Effector memory CD8-positive, alpha-beta T cell (primary cell): ENCODE measurements at regions not wholly inside any gene's neighbourhood (a gene's known extent, or its start where the extent isn't known, plus 50 kb on each side); places are given as distances from the start of the nearest gene placed in this dataset.
"Not testable (repeated sequence)": the region's sequence is repeated elsewhere in the genome, so short reads cannot be mapped to it uniquely, and the experiment has no call there.

ENCODE experiments used
- ATAC-seq: fragments of 150-1000 bp; cut with Tn5 transposase; replicated peaks from 2 replicates; pipeline ENCODE4 v1.10.0; 2021; ENCODE audit warnings: mild to moderate bottlenecking, moderate library complexity
- DNase-seq, 3 experiments: peaks; one replicate each; pipeline ENCODE4 v3.0.0; 2021
- H3K27ac Mint-ChIP-seq, 2 donors: one replicate each; pipeline ENCODE4 v1.8.0; 2022; ENCODE audit warnings: mild to moderate bottlenecking in 2 of 2, mixed read lengths in 2 of 2, moderate library complexity in 2 of 2
- H3K27me3 Mint-ChIP-seq, 2 donors: one replicate each; pipeline ENCODE4 v1.8.0; 2022; ENCODE audit warnings: mixed read lengths in 2 of 2
- H3K36me3 Mint-ChIP-seq: one replicate; pipeline ENCODE4 v1.8.0; 2022; ENCODE audit warnings: mild to moderate bottlenecking, moderate library complexity, mixed read lengths; ENCODE audit not compliant: insufficient read depth
- H3K4me1 Mint-ChIP-seq, 2 donors: one replicate each; pipeline ENCODE4 v1.8.0; 2022; ENCODE audit warnings: low read depth in 2 of 2, mixed read lengths in 2 of 2
- H3K4me3 Mint-ChIP-seq, 2 donors: one replicate each; pipeline ENCODE4 v1.8.0; 2022; ENCODE audit warnings: mild to moderate bottlenecking in 2 of 2, mixed read lengths in 2 of 2, moderate library complexity in 2 of 2
- H3K9me3 Mint-ChIP-seq, 2 donors: one replicate each; pipeline ENCODE4 v1.8.0; 2022; ENCODE audit warnings: mixed read lengths in 2 of 2

DNA sequence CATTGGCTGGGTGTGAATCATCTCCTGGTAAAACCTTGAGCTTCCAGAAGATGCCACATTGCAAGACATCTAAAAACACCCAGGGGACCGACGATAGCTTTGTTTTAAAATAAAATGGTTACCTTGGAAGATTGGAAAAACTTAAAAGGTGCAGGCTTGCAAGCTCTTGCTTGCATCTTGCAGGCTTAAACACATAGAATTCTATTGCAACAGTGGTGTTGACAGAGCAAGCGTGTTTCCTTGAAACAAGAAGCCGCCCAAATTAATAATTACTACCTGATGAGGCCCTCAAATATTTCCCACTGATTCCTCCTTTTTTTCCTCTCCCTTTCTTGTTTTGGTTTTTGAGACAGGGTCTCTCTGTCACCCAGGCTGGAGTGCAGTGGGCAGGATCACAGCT, 137.1 kb upstream of the BASP1 start:
- Mint-ChIP-seq H3K27ac (no peak overlapping the region), H3K4me3 (no peak overlapping the region), H3K9me3 (peaks cover 4 to 7% of the 10 kb centered on the region in 2 donors), H3K27me3 (no peaks in the 10 kb centered on the region), H3K4me1 (no peaks in the 10 kb centered on the region), H3K36me3 (peaks cover 2% of the 10 kb centered on the region)
- ATAC-seq (no peak), DNase-seq (no peak)

- no peak for DNase-seq
- H3K27ac Mint-ChIP-seq, result no peak overlapping the region
- no peak overlapping the region for H3K4me3 Mint-ChIP-seq
- peaks cover 4% of the 10 kb centered on the region in 2 donors for H3K9me3 Mint-ChIP-seq
- no peaks in the 10 kb centered on the region for H3K4me1 Mint-ChIP-seq
- no peak for ATAC-seq
- peaks cover 5% of the 10 kb centered on the region for H3K36me3 Mint-ChIP-seq
- H3K27me3 Mint-ChIP-seq, result no peaks in the 10 kb centered on the region
Measured at GRCh38 chr5:17081142-17081541, 136.3 kb upstream of the BASP1 start.

GRCh38 chr5:17083276-17083675, 134.2 kb upstream of the BASP1 start:
- DNase-seq, H3K27me3 Mint-ChIP-seq: not testable (repeated sequence)

DNA sequence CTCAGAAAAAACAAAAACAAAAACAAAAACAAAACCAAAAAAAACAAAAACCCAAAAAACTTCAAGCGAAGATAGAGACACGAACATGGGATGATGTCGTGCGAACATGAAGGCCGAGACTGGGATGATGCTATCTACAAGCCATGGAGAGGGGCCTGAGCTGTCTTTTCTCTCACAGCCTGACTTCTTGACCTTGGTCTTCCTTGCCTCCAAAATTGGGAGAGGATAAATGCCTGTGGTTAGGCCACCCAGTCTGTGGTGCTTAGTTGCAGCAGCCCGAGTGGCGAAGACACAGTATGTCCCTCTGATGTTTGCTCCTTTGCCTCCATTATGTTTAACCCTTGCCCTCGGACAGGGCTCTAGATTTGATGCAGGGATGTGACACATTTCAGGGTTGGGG, 130.4 kb upstream of the BASP1 start:
- no peak for DNase-seq
- H3K9me3 Mint-ChIP-seq, result no peaks in the 10 kb centered on the region

More at GRCh38 chr5:17083276-17083675, 134.2 kb upstream of the BASP1 start:
- not testable (repeated sequence) for H3K4me3 Mint-ChIP-seq, H3K9me3 Mint-ChIP-seq, H3K4me1 Mint-ChIP-seq, ATAC-seq, H3K36me3 Mint-ChIP-seq, H3K27ac Mint-ChIP-seq

DNA sequence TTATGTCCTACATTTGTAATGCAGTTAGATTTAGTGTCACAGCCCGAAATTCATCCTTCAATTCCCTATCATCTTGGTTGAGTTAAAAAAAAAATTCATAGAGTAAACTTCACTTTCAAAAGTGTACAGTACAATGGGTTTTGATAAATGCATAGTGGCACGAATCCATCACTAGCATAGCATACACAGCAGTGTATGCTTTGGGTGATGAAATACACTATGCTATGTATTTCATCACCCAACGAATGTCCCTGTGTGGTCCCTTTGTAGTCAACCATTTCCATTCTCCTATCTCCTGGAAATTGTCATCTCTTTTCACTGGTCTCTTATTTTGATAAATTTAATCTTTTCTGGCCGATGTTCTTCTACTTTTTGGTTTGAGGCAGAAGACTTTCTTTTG, 129.4 kb upstream of the BASP1 start:
- H3K4me3 Mint-ChIP-seq, result no peak overlapping the region

More for the DNA sequence above, 130.4 kb upstream of the BASP1 start:
- Mint-ChIP-seq H3K27ac (no peak overlapping the region), H3K4me3 (no peak overlapping the region), H3K4me1 (no peaks in the 10 kb centered on the region), H3K36me3 (peaks cover 9% of the 10 kb centered on the region), H3K27me3 (no peaks in the 10 kb centered on the region)
- ATAC-seq, result no peak

GRCh38 chr5:17089001-17089400, 128.4 kb upstream of the BASP1 start:
- H3K9me3 Mint-ChIP-seq, result no peaks in the 10 kb centered on the region
- no peaks in the 10 kb centered on the region for H3K27me3 Mint-ChIP-seq
- peaks cover 9% of the 10 kb centered on the region for H3K36me3 Mint-ChIP-seq
- H3K4me3 Mint-ChIP-seq, result no peak overlapping the region
- H3K4me1 Mint-ChIP-seq, result no peaks in the 10 kb centered on the region
- ATAC-seq (no peak), DNase-seq (no peak)
- no peak overlapping the region for H3K27ac Mint-ChIP-seq

More for the DNA sequence above, 129.4 kb upstream of the BASP1 start:
- Mint-ChIP-seq H3K36me3 (peaks cover 9% of the 10 kb centered on the region), H3K4me1 (no peaks in the 10 kb centered on the region), H3K9me3 (no peaks in the 10 kb centered on the region), H3K27ac (no peak overlapping the region), H3K27me3 (no peaks in the 10 kb centered on the region)
- DNase-seq, result no peak
- no peak for ATAC-seq

- no peak for ATAC-seq
- H3K4me1 Mint-ChIP-seq, result no peaks in the 10 kb centered on the region
- H3K36me3 Mint-ChIP-seq, result peaks cover 9% of the 10 kb centered on the region
- H3K9me3 Mint-ChIP-seq, result no peaks in the 10 kb centered on the region
- H3K4me3 Mint-ChIP-seq, result no peak overlapping the region
- H3K27ac Mint-ChIP-seq, result no peak overlapping the region
- no peak for DNase-seq
- no peaks in the 10 kb centered on the region for H3K27me3 Mint-ChIP-seq
Measured at GRCh38 chr5:17089690-17090089, 127.7 kb upstream of the BASP1 start.

GRCh38 chr5:17090839-17091238, 126.6 kb upstream of the BASP1 start:
- H3K27me3 Mint-ChIP-seq, result no peaks in the 10 kb centered on the region
- no peak overlapping the region for H3K4me3 Mint-ChIP-seq
- H3K36me3 Mint-ChIP-seq, result peaks cover 4% of the 10 kb centered on the region
- ATAC-seq, result no peak
- no peak overlapping the region for H3K27ac Mint-ChIP-seq
- no peak for DNase-seq
- H3K4me1 Mint-ChIP-seq, result no peaks in the 10 kb centered on the region
- H3K9me3 Mint-ChIP-seq, result peaks cover 0 to 7% of the 10 kb centered on the region in 2 donors

DNA sequence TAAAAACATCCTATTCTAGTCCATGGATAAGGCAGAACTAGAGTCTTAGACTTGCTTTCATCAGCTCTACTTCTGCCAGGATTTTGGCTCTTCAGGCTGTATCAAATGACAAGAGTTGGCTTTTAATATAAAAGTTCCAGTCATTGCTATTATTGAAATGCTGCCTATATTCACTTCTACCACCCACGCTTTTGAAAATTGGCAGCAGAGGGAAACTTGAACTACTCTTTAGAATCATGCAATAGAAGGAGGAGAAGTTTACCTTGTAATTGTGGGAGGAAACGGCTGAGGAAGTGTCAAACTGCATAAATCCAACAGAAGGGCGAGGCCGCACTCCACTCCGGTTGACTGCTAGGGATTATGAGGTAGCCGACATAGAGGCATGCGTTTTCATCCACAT, 122.6 kb upstream of the BASP1 start:
- Mint-ChIP-seq H3K4me1 (no peaks in the 10 kb centered on the region), H3K9me3 (peaks cover 0 to 7% of the 10 kb centered on the region in 2 donors), H3K27ac (no peak overlapping the region), H3K4me3 (no peak overlapping the region), H3K36me3 (peaks cover 4% of the 10 kb centered on the region), H3K27me3 (no peaks in the 10 kb centered on the region)
- ATAC-seq (no peak), DNase-seq (no peak)

- H3K27me3 Mint-ChIP-seq, result no peaks in the 10 kb centered on the region
- H3K36me3 Mint-ChIP-seq, result no peaks in the 10 kb centered on the region
Measured at GRCh38 chr5:17096952-17097695, 120.3 kb upstream of the BASP1 start.

GRCh38 chr5:17099946-17100345, 117.5 kb upstream of the BASP1 start:
- Mint-ChIP-seq H3K27me3 (no peaks in the 10 kb centered on the region), H3K9me3 (peaks cover 0 to 5% of the 10 kb centered on the region in 2 donors), H3K27ac (no peak overlapping the region), H3K4me3 (no peak overlapping the region), H3K4me1 (no peaks in the 10 kb centered on the region), H3K36me3 (no peaks in the 10 kb centered on the region)
- ATAC-seq, result no peak
- no peak for DNase-seq

More at GRCh38 chr5:17096952-17097695, 120.3 kb upstream of the BASP1 start:
- ATAC-seq, result no peak
- Mint-ChIP-seq H3K4me3 (no peak overlapping the region), H3K27ac (no peak overlapping the region), H3K4me1 (no peaks in the 10 kb centered on the region), H3K9me3 (peaks cover 0 to 7% of the 10 kb centered on the region in 2 donors)
- no peak for DNase-seq

GRCh38 chr5:17103461-17103860, 114.0 kb upstream of the BASP1 start:
- no peaks in the 10 kb centered on the region for H3K27me3 Mint-ChIP-seq
- no peaks in the 10 kb centered on the region for H3K36me3 Mint-ChIP-seq
- no peaks in the 10 kb centered on the region for H3K9me3 Mint-ChIP-seq
- no peaks in the 10 kb centered on the region for H3K4me1 Mint-ChIP-seq
- no peak overlapping the region for H3K4me3 Mint-ChIP-seq
- no peak overlapping the region for H3K27ac Mint-ChIP-seq
- no peak for ATAC-seq
- DNase-seq, result no peak

DNA sequence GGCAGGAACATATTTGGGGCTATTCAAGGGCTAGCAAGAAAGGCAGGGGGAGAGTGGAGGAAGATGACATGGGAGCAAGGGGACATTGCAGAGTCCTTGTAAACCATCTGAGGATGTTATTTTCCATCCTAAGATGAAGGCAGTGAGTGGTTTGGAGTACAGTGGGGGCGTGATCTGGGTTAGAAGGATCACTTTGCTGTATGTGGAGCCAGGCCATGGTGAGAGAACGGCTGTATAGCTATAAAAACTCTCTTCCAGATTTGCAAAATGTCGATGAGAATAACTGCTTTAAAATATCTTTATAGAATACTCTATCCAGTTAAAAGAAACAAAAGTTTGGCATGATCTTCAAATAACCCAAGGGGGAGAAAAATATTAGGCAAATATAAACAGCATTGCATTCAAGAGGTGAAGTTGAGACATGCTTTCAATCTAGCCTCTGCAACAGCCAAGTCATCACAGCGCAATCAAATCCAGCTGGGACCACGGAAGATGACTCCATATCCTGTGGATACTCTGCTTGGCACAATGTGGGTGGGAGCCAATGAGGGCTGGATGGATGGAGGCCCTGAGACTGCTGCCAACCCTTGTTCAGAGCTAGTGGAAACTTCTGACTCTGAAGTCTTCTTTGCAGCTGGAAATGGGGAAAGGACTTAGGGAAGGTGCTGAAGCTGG, 111.5 kb upstream of the BASP1 start:
- no peaks in the 10 kb centered on the region for H3K36me3 Mint-ChIP-seq
- H3K9me3 Mint-ChIP-seq, result peaks cover 0 to 2% of the 10 kb centered on the region in 2 donors
- DNase-seq (no peak), ATAC-seq (no peak)
- no peaks in the 10 kb centered on the region for H3K4me1 Mint-ChIP-seq
- no peak overlapping the region for H3K4me3 Mint-ChIP-seq
- no peak overlapping the region for H3K27ac Mint-ChIP-seq
- no peaks in the 10 kb centered on the region for H3K27me3 Mint-ChIP-seq

- H3K27ac Mint-ChIP-seq, result no peak overlapping the region
- H3K36me3 Mint-ChIP-seq, result no peaks in the 10 kb centered on the region
- no peaks in the 10 kb centered on the region for H3K27me3 Mint-ChIP-seq
- peaks cover 0 to 2% of the 10 kb centered on the region in 2 donors for H3K9me3 Mint-ChIP-seq
- no peak overlapping the region for H3K4me3 Mint-ChIP-seq
- no peak for DNase-seq
- H3K4me1 Mint-ChIP-seq, result no peaks in the 10 kb centered on the region
- ATAC-seq, result no peak
Measured at GRCh38 chr5:17106521-17106920, 110.9 kb upstream of the BASP1 start.
